NCI-H2196 (cell line): ENCODE measurements at regions not wholly inside any gene's neighbourhood (a gene's known extent, or its start where the extent isn't known, plus 50 kb on each side); places are given as distances from the start of the nearest gene placed in this dataset.
"Not testable (repeated sequence)": the region's sequence is repeated elsewhere in the genome, so short reads cannot be mapped to it uniquely, and the experiment has no call there.

Experiments used
- DNase-seq: peaks from one replicate; lab custom pipeline; 2025; ENCODE audit not compliant: unreplicated experiment; lab: John Stamatoyannopoulos, UW

DNA sequence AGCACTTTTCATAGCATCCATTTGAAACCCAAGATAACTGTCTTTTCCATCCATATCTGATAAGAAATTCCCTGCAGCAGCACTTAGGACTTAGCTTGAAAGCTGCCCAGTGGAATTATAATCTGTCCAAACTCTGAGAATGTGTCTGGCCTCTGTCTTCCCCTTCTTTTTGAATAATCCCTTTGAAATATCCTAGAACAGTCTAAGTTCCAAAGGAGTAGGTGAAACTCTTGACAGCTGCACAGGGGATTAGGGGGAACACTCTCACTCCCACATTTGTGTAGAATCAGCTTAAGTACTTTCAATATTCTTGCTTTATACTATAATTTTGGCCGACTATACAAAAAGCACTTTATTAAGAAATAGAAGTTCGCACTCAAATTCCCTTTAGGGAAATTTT lies 157.7 kb downstream of the PAPSS1 start:
- DNase-seq, result no peak

GRCh38 chr4:107561481-107561880 lies 158.6 kb downstream of the PAPSS1 start:
- DNase-seq, result no peak

GRCh38 chr4:107559653-107560052 lies 160.4 kb downstream of the PAPSS1 start:
- no peak for DNase-seq

DNA sequence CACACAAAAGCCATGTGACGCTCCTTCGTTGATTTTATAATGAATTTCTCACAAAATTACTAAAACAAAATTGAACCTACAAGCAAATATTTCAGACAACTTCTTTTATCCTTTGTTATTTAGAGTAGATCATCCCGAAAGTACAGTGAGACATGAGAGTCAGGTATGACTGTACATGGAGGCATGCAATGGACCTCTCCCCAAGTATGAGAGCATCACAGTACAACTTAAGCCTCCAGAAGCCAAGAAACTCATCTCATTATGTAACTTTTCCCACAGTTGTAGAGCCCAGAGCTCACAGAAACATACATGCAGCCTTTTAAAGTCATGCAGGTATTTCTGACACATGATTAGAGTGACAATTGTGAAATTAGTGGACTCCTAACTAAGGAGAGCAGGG lies 167.7 kb downstream of the PAPSS1 start:
- no peak for DNase-seq

GRCh38 chr4:107548211-107548905 lies 171.7 kb downstream of the PAPSS1 start:
- DNase-seq, result no peak

- no peak for DNase-seq
Measured at GRCh38 chr4:107546638-107547037, 173.4 kb downstream of the PAPSS1 start.

DNA sequence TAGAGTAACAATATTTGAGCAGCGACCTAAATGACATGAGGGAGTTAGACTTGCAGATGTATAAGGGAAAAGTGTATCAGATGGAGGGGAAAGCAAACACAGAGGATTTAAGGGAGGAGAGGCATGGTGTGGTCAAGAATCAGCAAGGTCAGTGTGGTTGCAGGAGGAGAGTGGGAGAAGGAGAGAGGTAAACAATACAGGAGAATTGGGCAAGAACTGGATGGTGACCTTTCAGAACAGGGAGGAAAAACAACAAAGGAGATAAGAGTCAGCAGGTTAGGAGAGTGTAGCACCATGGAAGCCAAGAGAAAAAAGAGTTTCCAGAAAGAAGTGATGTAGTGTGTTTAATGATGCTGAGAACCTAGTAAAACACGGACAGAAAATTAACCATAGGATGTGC lies 178.5 kb downstream of the PAPSS1 start:
- DNase-seq, result no peak

GRCh38 chr4:107531927-107532326 lies 188.1 kb downstream of the PAPSS1 start:
- DNase-seq, result no peak

GRCh38 chr4:107520368-107520767 lies 199.7 kb downstream of the PAPSS1 start:
- DNase-seq, result no peak

GRCh38 chr4:107519053-107519452 lies 201.0 kb downstream of the PAPSS1 start:
- DNase-seq, result peak; percentile 1

- no peak for DNase-seq
Measured at GRCh38 chr4:107518076-107518475, 202.0 kb downstream of the PAPSS1 start.

DNA sequence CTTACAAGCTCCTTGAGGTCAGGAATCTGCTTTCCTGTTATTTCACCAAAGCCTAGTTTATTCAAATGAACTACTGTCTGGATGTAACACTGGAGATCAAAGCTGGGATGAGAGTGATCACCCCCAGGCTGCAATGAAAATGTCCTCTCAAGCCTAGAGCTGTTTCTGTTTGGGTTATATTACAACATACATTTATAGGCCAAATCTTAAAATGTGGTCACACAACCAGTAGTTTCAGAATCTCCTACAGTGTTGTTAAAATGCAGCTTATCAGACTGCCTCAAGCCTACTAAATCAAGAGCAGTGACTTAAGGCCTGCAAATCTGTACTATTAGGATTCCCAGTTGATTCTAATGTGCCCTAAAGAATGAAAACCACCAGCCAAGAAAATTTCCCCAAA lies 207.5 kb downstream of the PAPSS1 start:
- no peak for DNase-seq

GRCh38 chr4:107509615-107510014 lies 210.4 kb downstream of the PAPSS1 start:
- no peak for DNase-seq

GRCh38 chr4:107500551-107500950 lies 219.5 kb downstream of the PAPSS1 start:
- no peak for DNase-seq

DNA sequence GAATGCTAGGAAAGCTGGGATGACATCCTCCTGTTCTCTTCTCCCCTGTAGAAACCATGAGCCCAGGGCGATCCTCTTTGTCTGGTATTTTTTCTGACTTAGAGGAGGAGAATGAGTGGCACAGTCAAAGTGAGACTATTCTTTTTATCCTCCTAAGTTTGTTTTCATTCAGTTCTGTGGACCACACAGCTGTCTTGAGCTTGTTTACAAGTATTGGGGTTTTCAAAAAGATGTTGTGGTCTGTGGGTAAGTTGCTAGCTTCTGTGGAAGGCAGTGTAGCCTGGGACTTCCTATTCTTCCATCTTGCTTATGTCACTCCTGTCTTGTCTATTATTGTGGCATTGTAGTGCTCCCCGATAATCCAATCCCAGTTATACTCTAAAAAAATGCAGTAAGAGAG lies 223.0 kb downstream of the PAPSS1 start:
- DNase-seq, result no peak

GRCh38 chr4:107492566-107492965 lies 227.5 kb downstream of the PAPSS1 start:
- no peak for DNase-seq

GRCh38 chr4:107490116-107490515 lies 229.9 kb downstream of the PAPSS1 start:
- DNase-seq, result no peak

GRCh38 chr4:107483621-107484020 lies 236.4 kb downstream of the PAPSS1 start:
- not testable (repeated sequence) for DNase-seq

DNA sequence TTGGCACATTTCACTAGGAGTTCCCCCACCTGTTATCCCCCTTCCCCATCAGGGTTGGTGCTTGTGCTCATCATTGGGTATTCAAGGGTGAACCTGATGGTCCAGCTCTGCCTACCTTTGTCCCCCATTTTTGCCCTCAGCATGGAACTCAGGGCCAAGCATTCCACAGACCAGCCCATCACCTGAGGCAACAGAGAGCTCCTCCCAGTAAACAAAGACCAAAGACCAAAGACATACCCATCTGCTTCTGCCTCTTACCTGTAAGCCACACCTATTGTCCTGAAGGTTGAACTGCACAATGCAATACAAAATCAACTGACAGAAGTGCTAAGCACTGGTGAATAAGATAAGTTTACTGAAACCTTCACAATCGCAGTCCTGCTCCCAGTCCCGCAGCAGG lies 237.5 kb downstream of the PAPSS1 start:
- DNase-seq, result no peak

- DNase-seq, result no peak
Measured at GRCh38 chr4:107478327-107478980, 241.6 kb downstream of the PAPSS1 start.

GRCh38 chr4:107473126-107473525 lies 246.9 kb downstream of the PAPSS1 start:
- no peak for DNase-seq

- DNase-seq, result no peak
Measured at GRCh38 chr4:107472265-107472948, 247.6 kb downstream of the PAPSS1 start.
